GM13977 (cell line): ENCODE measurements at regions not wholly inside any gene's neighbourhood (a gene's known extent, or its start where the extent isn't known, plus 50 kb on each side); places are given as distances from the start of the nearest gene placed in this dataset.

ENCODE experiments used
- DNase-seq: peaks from one replicate; pipeline ENCODE4 v3.0.0; 2012; ENCODE audit warnings: low spot score
- CTCF ChIP-seq: IDR thresholded peaks from 2 replicates; pipeline ENCODE4 v1.5.1; 2012; ENCODE audit warnings: mild to moderate bottlenecking, control low read depth; ENCODE audit not compliant: insufficient read depth; ENCODE audit errors: extremely low read depth, missing control alignments
- in situ Hi-C: fragments of 300-500 bp; cut with MboI; formaldehyde crosslinking; loops from one replicate; pipeline ENCODE4 v1.12.0; 2022; ENCODE audit warnings: low sequenced_read_pairs, low pct_unique_long_range_greater_than_20kb, mixed read lengths, inconsistent platforms; ENCODE audit not compliant: unreplicated experiment

- in situ Hi-C loops: no loop called here
- no peak for DNase-seq
- no peak for TF ChIP-seq CTCF
Observed at GRCh38 chr3:76651784-76652183, 388.1 kb upstream of the ROBO2 start.

GRCh38 chr3:76652524-76652923, 387.4 kb upstream of the ROBO2 start:
- DNase-seq: no peak
- TF ChIP-seq CTCF: no peak
- in situ Hi-C loops: no loop called here

GRCh38 chr3:76653640-76654251, 386.2 kb upstream of the ROBO2 start:
- in situ Hi-C loops: no loop called here
- no peak for DNase-seq
- TF ChIP-seq CTCF: no peak

- DNase-seq: no peak
- in situ Hi-C loops: no loop called here
- TF ChIP-seq CTCF: no peak
Observed at GRCh38 chr3:76656531-76657070, 383.3 kb upstream of the ROBO2 start.

GRCh38 chr3:76657909-76658308, 382.0 kb upstream of the ROBO2 start:
- TF ChIP-seq CTCF: no peak
- no peak for DNase-seq
- in situ Hi-C loops: no loop called here

- no peak for TF ChIP-seq CTCF
- in situ Hi-C loops: no loop called here
- DNase-seq: no peak
Observed at GRCh38 chr3:76661527-76662250, 378.2 kb upstream of the ROBO2 start.
